ENCODE measurements at regions not wholly inside any gene's neighbourhood (a gene's known extent, or its start where the extent isn't known, plus 50 kb on each side); places are given as distances from the start of the nearest gene placed in this dataset.
A peak's percentile ranks its signal among the peaks of the same experiment; 100 is the strongest.

DNA sequence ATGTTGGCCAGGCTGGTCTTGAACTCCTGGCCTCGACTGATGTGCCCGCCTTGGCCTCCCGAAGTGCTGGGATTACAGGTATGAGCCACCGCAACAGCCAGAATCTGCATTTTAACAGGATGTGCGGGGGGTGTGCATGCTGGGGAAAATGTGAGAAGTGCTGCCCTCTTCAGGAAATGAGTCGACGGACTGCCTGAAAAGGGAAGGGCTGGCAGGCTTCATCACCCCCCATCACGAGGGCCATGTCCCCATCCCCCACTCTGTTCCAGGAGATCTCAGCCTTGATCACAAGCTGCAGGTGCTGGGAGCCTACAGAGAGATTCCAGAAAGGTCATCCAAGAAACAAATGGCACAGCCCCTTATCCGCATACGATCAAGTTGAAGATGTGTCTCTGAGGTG, 195.3 kb upstream of the RPL38 start (continued):
- no peak for TF ChIP-seq ZNF207 (IDR thresholded peaks at IDR 0.05; ENCODE audit: borderline replicate concordance)
- no peak for TF ChIP-seq TOPORS (CRISPR knock-in tag; IDR thresholded peaks at IDR 0.05)
- no peak for TF ChIP-seq HNRNPL (IDR thresholded peaks at IDR 0.05; ENCODE audit: low read depth, low read length)
- TF ChIP-seq, protein P1, sequence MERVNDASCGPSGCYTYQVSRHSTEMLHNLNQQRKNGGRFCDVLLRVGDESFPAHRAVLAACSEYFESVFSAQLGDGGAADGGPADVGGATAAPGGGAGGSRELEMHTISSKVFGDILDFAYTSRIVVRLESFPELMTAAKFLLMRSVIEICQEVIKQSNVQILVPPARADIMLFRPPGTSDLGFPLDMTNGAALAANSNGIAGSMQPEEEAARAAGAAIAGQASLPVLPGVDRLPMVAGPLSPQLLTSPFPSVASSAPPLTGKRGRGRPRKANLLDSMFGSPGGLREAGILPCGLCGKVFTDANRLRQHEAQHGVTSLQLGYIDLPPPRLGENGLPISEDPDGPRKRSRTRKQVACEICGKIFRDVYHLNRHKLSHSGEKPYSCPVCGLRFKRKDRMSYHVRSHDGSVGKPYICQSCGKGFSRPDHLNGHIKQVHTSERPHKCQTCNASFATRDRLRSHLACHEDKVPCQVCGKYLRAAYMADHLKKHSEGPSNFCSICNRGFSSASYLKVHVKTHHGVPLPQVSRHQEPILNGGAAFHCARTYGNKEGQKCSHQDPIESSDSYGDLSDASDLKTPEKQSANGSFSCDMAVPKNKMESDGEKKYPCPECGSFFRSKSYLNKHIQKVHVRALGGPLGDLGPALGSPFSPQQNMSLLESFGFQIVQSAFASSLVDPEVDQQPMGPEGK (CRISPR knock-in tag; IDR thresholded peaks at IDR 0.05): peak; percentile 34; the same call in 1 of the 2 replicates

DNA sequence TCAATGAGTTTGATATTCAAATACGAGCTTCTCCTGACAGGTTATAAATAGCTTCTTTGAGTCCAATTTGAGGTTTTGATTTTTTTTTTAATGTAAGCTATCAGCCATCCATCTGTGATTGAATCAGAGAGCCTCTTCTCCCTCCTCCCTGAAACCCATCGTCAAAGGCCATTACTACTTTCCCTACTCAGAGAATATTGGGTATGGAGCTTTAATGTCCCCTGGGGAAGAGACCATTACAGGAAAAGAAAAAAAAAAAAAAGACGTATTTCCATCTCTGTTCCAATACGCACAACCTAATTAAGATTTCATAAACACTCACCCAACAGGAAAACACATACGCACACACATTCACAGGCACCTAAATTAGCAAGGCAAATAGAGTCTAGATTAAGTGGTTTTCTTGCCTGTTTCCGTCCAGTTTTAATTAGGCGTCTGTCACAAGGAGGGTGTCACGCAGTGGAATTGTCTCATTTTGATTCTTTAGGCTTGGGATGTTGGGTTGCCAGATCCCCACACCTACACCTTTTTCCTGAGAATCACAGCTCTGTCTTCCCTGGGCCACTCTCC, 194.3 kb upstream of the RPL38 start:
- Histone ChIP-seq H3K4me1 (ENCODE audit: insufficient read depth, low read length) (no peaks in the 10 kb centered on the region), H3K79me2 (ENCODE audit: insufficient read depth, low read length) (no peaks in the 10 kb centered on the region), H2AFZ (ENCODE audit: low read length) (no peak overlapping the region), H3K27me3 (ENCODE audit: control insufficient read depth in 1 of 2, insufficient read depth in 2 of 2, low read length in 2 of 2) (peaks cover 6 to 66% of the 10 kb centered on the region in 2 experiments), H3K36me3 (replicated peaks in 1 of 2; ENCODE audit: control insufficient read depth in 1 of 2, insufficient read depth in 2 of 2, low read length in 2 of 2) (no peaks in the 10 kb centered on the region), H3K9ac (ENCODE audit: insufficient read depth, low read depth, low read length) (no peak overlapping the region), H3K27ac (ENCODE audit: extremely low read length, insufficient read depth, low read length) (no peak overlapping the region), H4K20me1 (ENCODE audit: insufficient read depth, low read length) (no peaks in the 10 kb centered on the region), H3K4me3 (replicated peaks in 1 of 3; ENCODE audit: insufficient read depth in 1 of 3, low read depth in 2 of 3, low read length in 3 of 3) (no peak overlapping the region), H3K9me3 (ENCODE audit: low read length) (no peaks in the 10 kb centered on the region), H3K4me2 (ENCODE audit: low read depth, low read length) (no peak overlapping the region)
- 21% methylated on average over 8 of the region's 8 CpGs for WGBS (ENCODE audit: low lambda C conversion rate)
- no peak for TF ChIP-seq ZNF205 (CRISPR knock-in tag; IDR thresholded peaks at IDR 0.05)
- TF ChIP-seq ZNF335 (CRISPR knock-in tag; IDR thresholded peaks at IDR 0.05): no peak
- TF ChIP-seq, protein P2, sequence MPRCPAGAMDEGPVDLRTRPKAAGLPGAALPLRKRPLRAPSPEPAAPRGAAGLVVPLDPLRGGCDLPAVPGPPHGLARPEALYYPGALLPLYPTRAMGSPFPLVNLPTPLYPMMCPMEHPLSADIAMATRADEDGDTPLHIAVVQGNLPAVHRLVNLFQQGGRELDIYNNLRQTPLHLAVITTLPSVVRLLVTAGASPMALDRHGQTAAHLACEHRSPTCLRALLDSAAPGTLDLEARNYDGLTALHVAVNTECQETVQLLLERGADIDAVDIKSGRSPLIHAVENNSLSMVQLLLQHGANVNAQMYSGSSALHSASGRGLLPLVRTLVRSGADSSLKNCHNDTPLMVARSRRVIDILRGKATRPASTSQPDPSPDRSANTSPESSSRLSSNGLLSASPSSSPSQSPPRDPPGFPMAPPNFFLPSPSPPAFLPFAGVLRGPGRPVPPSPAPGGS (CRISPR knock-in tag; IDR thresholded peaks at IDR 0.05): no peak
- TF ChIP-seq, protein P3, sequence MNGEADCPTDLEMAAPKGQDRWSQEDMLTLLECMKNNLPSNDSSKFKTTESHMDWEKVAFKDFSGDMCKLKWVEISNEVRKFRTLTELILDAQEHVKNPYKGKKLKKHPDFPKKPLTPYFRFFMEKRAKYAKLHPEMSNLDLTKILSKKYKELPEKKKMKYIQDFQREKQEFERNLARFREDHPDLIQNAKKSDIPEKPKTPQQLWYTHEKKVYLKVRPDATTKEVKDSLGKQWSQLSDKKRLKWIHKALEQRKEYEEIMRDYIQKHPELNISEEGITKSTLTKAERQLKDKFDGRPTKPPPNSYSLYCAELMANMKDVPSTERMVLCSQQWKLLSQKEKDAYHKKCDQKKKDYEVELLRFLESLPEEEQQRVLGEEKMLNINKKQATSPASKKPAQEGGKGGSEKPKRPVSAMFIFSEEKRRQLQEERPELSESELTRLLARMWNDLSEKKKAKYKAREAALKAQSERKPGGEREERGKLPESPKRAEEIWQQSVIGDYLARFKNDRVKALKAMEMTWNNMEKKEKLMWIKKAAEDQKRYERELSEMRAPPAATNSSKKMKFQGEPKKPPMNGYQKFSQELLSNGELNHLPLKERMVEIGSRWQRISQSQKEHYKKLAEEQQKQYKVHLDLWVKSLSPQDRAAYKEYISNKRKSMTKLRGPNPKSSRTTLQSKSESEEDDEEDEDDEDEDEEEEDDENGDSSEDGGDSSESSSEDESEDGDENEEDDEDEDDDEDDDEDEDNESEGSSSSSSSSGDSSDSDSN (CRISPR knock-in tag; IDR thresholded peaks at IDR 0.05): no peak
- TF ChIP-seq ZNF816 (CRISPR knock-in tag; IDR thresholded peaks at IDR 0.05; ENCODE audit: borderline replicate concordance): no peak
- TF ChIP-seq TAF15 (IDR thresholded peaks at IDR 0.05; ENCODE audit: low read depth, low read length, poor library complexity, severe bottlenecking): no peak
- TF ChIP-seq, protein P4, sequence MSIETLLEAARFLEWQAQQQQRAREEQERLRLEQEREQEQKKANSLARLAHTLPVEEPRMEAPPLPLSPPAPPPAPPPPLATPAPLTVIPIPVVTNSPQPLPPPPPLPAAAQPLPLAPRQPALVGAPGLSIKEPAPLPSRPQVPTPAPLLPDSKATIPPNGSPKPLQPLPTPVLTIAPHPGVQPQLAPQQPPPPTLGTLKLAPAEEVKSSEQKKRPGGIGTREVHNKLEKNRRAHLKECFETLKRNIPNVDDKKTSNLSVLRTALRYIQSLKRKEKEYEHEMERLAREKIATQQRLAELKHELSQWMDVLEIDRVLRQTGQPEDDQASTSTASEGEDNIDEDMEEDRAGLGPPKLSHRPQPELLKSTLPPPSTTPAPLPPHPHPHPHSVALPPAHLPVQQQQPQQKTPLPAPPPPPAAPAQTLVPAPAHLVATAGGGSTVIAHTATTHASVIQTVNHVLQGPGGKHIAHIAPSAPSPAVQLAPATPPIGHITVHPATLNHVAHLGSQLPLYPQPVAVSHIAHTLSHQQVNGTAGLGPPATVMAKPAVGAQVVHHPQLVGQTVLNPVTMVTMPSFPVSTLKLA (IDR thresholded peaks at IDR 0.05): no peak
- BruUV-seq (replicated peaks): no TSS peak
- ChIA-PET CTCF (ENCODE audit: low intra/inter-chr PET ratio, low total read pairs) (no interaction called here), POLR2A (no interaction called here)
- ATAC-seq (no peak), DNase-seq (ENCODE audit: low spot score) (no peak), FAIRE-seq (no peak)
- intact Hi-C loops (cut with micrococcal nuclease; ENCODE audit: unreplicated experiment) (no loop called here), in situ Hi-C loops (cut with HindIII; ENCODE audit: extremely low pct_ligation_motif_present, low pct_unique_long_range_greater_than_20kb) (no loop called here)

Measured in HepG2 (cell line).